GM19372 (cell line): ENCODE measurements at regions not wholly inside any gene's neighbourhood (a gene's known extent, or its start where the extent isn't known, plus 50 kb on each side); places are given as distances from the start of the nearest gene placed in this dataset.
"Not testable (repeated sequence)": the region's sequence is repeated elsewhere in the genome, so short reads cannot be mapped to it uniquely, and the experiment has no call there.

ENCODE experiments used
- ATAC-seq: cut with Tn5 transposase; IDR thresholded peaks from one replicate; pipeline ENCODE4 v1.9.1; 2021; ENCODE audit warnings: mild to moderate bottlenecking, low read depth, moderate library complexity; ENCODE audit not compliant: unreplicated experiment

GRCh38 chr13:82165396-82166174 lies 1716.7 kb downstream of the SLITRK1 start:
- no peak for ATAC-seq

DNA sequence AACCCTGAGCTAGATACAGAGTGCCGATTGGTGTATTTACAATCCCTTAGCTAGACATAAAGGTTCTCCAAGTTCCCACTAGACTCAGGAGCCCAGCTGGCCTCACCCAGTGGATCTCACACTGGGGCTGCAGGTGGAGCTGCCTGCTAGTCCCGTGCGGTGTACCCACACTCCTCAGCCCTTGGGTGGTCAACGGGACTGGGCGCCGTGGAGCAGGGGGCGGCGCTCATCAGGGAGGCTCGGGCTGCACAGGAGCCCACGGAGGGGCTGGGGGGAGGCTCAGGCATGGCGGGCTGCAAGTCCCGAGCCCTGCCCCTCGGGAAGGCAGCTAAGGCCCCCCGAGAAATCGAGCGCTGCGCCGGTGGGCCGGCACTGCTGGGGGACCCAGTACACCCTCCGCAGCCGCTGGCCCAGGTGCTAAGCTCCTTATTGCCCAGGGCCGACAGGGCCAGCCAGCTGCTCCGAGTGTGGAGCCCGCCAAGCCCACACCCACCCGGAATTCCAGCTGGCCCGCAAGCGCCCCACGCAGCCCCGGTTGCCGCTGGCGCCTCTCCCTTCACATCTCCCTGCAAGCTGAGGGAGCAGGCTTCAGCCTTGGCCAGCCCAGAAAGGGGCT lies 1717.4 kb downstream of the SLITRK1 start:
- ATAC-seq, result not testable (repeated sequence)

GRCh38 chr13:82147526-82147925 lies 1734.7 kb downstream of the SLITRK1 start:
- no peak for ATAC-seq

DNA sequence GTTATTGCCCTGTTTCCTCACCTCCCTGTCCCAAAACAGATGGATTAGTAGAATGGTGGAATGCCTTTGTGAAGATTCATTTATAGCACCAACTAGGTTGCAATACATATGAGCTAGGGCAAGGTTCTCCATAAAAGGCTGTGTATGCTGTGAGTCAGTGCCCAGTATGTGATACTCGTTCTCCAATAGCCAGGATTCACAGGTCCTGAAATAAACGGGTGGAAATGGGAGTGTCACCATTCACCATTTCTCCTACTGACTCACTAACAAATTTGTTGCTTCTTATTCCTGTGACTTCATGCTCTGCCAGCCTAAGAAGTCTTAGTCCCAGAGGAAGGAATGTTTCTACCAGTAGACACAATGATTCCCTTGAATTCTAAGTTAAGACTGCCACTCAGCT lies 1745.4 kb downstream of the SLITRK1 start:
- ATAC-seq, result no peak

DNA sequence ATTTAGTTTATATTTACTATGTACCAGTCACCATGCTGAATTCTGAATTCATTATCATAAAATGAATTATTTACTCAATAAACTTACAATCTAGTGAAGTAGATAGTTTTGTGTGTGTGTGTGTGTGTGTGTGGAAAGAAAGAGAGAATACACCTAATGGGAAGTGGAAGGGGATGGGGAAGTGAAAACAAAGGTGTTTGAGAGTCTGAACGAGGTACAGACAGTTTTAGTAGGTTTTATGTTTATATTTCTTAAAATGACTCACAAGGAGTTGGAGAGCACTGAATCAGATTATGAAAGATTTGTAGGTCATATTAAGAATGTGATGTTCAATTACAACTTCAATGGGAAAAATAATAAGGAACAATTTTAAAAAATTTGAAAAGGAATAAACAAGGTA lies 1753.0 kb downstream of the SLITRK1 start:
- no peak for ATAC-seq

DNA sequence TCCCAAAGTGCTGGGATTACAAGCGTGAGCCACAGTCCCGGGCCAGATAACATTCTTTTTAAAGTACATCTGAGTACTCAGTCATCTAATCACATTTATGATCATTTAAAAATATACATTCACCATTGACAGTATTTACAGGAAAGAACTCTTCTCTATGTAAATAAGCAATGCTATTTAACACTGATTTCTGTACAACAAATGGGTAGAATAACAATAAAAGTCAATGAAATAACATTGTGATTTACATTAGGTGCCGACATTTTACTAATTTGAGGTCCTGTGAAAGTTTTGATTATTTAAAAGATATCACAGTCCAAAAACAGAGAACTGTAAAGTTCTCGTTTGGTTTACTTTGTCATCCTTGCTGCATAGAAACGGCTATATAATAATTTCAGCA lies 1763.7 kb downstream of the SLITRK1 start:
- ATAC-seq, result no peak

- no peak for ATAC-seq
These were observed 1765.8 kb downstream of the SLITRK1 start for GRCh38 chr13:82116422-82116989.

GRCh38 chr13:82115391-82115790 lies 1766.9 kb downstream of the SLITRK1 start:
- no peak for ATAC-seq

DNA sequence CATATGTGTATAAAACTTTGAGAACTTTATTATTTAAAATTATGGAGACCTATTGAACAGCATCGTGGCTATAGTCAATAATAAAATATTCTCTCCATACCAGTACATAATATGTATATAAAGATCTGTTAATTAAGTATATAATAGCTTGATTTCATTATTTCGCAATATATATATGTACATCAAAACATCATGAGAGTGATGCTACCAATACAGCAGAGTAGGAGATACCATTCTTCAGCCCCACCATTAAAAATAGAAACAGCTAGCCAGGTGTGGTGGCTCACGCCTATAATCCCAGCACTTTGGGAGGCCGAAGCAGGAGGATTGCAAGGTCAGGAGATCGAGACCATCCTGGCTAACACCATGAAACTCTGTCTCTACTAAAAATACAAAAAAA lies 1755.3 kb upstream of the SPRY2 start:
- ATAC-seq, result no peak

DNA sequence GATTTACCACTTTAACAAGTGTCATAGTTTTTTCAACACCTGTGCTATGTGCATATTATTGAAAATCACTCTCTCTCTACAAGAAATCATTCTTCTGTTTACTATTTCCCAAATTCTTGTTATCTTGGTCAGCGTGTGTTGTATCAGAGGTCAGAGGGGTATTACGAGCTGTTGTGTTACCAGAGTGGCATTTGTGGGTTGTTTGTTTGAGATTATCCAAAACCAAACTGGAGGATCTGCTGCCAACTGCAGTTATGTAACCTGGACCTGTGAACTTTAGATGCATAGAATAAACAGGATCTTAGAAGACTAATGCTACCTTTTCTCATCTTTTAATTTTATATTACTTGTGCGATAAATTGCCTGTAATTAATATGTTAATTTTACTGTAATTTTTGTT lies 1751.4 kb upstream of the SPRY2 start:
- ATAC-seq, result no peak

- no peak for ATAC-seq
These were observed 1747.9 kb upstream of the SPRY2 start for GRCh38 chr13:82088781-82089180.

- no peak for ATAC-seq
These were observed 1735.6 kb upstream of the SPRY2 start for GRCh38 chr13:82076496-82076895.

DNA sequence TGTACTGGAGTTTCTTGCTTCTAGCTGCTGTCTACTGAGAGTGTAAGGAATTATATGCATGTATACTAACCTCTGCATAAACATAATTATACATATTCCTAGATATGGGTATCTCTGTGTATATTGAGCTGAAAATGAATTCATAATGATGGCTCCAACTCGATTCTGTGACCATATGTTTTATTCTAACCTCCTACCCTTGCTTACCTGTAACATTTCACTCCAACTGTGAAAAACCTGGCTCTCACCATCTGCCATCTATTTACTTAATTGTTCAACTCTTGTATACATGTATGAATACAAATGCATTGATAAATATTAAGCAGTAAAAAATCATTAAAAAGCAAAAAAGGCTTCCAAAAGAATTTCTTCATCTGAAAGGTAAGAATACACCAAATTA lies 1729.5 kb upstream of the SPRY2 start:
- no peak for ATAC-seq

- ATAC-seq, result no peak
These were observed 1721.8 kb upstream of the SPRY2 start for GRCh38 chr13:82062772-82063171.

DNA sequence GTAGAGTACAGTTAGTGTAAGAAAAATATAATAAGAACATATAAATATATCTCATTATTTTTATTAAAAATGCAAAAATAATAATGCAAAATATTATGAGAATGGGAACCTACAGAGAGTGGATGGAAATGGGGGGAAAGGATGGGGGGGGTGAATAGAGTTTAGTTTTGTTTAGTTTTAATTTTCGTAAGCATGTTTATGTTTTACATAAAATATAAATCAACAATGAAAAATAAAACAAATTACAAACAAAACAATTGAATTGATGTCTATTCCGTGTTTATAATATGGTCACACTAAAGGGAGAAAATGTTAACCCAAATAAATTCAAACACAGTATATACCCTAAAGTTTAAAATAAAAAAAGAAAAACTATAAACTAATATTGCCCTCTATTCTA lies 1717.4 kb upstream of the SPRY2 start:
- ATAC-seq, result no peak

DNA sequence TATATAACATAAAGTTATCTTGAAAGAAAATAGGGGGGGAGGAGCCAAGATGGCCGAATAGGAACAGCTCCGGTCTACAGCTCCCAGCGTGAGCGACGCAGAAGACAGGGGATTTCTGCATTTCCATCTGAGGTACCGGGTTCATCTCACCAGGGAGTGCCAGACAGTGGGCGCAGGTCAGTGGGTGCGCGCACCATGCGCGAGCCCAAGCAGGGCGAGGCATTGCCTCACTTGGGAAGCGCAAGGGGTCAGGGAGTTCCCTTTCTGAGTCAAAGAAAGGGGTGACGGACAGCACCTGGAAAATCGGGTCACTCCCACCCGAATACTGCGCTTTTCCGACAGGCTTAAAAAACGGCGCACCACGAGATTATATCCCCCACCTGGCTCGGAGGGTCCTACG lies 1704.4 kb upstream of the SPRY2 start:
- ATAC-seq, result not testable (repeated sequence)

- ATAC-seq, result no peak
These were observed 1695.7 kb upstream of the SPRY2 start for GRCh38 chr13:82036602-82037001.

DNA sequence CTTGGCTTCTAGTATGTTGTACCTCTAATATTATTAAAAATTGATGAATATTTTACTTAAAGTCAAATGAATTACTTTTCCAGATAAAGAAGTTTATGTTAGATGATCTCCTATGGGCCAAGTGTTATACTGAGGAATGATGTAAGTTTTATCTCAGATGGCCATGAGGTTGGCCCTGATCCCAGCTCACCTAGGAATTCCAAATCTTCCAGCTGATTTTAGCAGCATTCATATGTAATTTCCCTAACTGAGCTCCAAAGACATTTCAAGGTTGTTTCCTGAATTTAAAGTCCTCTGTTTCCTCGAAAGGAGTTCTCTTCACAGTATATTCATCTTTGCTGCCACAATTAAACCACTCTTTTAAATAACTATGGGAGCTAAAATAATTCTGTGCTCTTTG lies 1670.4 kb upstream of the SPRY2 start:
- no peak for ATAC-seq

- ATAC-seq, result no peak
These were observed 1669.9 kb upstream of the SPRY2 start for GRCh38 chr13:82010780-82011179.

DNA sequence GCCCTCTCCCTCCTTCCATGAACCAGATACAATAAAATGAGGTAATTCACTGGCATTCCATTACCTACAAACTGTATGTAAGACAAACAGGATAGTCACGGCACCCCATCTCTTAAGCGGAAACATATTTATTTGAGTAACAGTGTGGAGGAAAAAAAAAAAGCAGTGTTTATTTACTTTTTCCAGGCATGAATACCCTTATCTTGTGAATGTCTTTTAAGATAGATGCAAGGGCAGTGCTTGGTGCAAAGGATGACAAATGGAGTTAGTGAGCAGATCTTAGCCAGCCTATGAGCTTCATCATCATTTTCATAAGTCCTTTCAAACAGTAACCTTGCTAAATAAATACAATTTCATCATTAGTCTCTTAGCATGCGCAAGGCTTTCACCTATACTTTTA lies 1661.8 kb upstream of the SPRY2 start:
- ATAC-seq, result no peak

GRCh38 chr13:81995316-81995715 lies 1654.4 kb upstream of the SPRY2 start:
- no peak for ATAC-seq

DNA sequence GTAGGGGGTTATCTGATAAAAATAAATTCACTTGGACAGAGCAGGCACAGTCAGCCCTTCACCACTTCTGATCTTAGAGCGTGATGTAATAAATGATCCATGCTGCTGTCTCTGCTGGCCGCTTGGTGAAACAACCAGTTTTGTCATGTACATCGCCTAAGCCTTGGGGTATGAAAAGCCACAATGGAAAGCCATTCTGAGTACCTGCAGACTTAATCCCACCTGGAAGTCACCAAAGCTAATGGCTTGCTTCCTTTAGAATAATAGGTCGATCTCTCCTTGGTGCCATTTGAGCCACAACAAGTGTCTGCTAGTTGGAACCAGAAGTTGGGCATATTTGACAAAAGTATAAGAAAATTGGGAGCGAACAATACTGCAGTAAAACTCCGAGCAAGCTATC lies 1649.7 kb upstream of the SPRY2 start:
- no peak for ATAC-seq
